CD4-positive, alpha-beta T cell treated with Interferon alpha-2 for 1 hour (primary cell): ENCODE measurements at regions not wholly inside any gene's neighbourhood (a gene's known extent, or its start where the extent isn't known, plus 50 kb on each side); places are given as distances from the start of the nearest gene placed in this dataset.

Experiments used
- DNase-seq, 2 donors: peaks; one replicate each; pipeline ENCODE4 v3.0.0-alpha.2; 2020 to 2022

DNA sequence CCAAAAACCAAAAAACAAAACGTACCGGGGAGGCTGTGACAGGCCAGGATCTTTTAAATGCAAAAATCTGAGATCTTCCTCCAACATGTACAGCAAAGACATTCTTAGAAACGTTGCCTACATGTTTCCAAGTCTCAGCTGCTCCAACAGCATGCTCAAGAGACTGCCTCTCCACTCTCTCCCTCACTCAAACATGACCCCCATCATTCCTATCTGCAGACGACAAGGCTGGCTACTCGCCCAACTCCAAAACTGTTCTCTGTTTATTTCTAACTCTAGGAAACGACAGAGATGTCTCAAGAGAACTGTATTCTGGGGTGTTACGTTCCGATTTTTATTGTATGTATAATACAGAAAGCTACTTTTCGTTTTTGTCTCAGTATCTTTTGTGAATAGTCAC lies 57.5 kb upstream of the TMCC3 start:
- DNase-seq = no peak

DNA sequence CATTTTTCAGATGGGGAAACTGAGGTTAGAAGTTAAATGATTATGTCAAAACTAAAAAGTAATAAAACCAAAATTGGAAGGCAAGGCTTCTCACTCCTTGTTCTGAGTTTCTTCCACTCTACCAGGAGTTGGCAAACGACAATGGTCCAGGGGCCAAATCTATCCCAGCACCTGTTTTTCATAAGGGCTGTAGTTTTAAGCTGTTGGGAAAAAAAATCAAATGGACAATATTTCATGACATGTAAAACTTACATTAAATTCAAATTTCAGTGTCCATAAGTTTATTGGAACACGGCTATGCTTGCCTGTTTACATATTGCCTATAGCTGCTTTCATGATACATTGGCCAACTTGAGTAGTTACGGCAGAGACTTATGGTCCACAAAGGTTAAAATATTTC lies 56.7 kb upstream of the TMCC3 start:
- DNase-seq = no peak

DNA sequence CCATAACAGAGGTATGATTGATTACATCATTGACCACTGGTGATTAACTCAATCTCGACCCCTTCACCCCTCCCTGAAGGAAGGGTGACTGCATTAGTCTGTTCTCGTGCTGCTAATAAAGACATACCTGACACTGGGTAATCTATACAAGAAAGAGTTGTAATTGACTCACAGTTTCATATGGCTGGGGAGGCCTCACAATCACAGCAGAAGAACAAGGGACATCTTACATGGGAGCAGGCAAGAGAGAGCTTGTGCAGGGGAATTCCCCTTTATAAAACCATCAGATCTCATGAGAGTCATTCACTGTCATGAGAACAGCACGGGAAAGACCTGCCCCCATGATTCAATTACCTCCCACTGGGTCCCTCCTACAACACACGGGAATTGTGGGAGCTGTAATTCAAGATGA lies 55.9 kb upstream of the TMCC3 start:
- DNase-seq = no peak

DNA sequence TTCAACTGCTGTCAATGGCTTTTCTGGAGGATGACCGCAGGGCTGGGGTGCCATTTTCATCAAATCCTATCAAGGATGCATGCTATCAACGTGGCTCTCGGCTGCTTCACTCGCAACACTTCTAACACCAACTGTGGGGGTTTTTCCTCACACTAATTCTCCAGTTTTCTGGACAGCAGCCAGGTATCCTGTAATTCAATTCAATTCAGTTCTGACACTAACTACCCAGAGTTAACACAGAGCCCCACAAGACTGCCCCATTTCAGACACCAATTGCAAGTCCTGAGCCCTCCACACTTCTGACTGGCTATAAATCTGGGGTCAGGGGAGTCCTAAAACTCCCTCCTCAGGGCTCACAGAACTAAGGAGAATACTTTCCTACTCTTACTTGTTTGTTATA lies 55.3 kb upstream of the TMCC3 start:
- DNase-seq = no peak

DNA sequence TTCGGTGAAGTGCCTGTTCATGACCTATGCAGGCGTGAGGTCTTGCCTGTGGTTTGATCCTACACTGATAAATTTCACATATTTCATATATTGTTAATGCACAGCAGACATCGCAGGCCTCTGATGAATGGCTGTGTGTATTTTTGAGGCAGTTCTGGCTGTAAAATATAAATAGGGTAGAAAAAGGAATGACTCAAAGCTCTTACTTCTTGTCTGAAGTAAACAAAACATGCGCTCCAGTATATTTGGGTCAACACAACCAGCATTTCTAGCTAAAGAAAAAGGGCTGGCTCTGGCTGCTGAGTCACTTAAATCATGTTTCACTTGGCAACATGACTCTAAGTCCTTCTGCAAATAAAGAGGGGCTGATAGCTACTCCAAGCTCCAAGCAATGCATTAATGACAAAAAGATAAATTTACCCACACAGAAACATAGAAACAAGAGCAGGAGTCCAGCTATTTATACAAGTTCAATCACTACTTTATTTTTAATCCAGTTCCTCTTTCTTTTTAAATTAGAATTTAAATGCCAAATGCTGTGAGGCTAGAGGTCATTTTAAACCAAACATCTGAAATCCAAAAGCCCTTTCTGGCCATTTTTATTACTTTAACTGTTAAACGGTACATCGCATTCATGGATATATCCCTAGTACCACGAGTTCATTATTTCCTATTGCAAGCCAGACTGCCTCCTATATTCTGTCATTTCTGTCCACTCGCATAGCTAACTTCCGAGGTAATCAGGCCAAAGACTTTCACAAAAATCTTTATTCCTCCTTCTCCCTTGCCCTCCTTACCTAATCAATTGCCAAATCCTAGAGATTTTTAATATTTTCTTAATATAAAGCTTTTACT lies 54.3 kb upstream of the TMCC3 start:
- no peak for DNase-seq

DNA sequence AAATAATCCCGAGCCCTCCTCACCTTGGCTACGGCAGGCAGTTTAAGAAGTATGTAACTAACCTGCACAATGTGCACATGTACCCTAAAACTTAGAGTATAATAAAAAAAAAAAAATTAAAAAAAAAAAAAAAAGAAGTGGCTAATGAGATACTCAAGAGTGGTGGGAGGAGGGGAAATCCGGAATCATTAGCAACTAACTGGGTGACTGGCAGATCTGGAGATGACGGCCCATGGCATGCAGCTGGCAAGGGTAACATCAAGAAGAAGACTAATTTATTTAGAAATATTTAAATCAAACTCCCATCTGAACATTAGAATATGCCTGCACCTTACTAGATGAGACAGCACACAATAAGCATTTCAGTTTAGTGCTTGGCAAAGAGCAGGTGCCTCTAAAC lies 52.3 kb upstream of the TMCC3 start:
- no peak for DNase-seq

DNA sequence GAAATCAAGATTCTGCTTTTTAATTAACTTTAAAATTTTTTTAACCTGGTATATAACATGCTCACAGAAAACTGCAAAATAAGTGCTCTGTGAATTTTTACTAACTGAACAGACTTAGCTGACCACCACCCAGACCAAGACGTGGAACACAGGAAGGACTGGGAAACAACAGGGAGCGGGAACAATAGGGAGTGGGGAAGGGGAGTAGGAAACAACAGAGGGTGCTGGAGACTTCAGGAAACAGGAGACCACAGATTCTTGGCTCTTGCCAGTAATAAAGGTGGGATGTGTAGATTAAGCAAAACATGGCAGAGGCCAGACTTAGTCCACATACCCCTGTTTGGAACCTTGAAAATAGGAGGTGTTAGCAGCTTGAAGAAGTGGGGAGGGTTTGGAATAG lies 51.4 kb upstream of the TMCC3 start:
- DNase-seq = no peak

DNA sequence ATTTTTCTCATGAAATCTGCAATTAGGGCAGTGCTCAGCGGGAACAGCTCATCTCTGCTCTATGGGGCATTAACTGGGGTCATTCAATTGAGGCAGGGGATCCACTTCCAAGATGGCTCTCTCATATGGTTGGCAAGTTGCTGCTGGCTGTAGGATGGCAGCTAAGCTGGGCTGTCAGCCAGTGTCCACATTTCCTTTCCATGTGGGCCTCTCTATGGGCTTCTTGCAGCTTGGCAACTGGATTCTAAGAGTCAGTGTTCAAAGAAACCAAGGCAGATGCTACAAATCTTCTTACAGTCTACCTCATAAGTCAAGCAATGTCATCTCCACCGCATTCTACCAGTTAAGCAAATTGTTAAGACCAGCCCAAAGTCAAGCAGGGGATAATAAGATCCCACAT lies 50.3 kb upstream of the TMCC3 start:
- DNase-seq = no peak
